Lung microvascular endothelial cell (primary cell): ENCODE measurements at regions not wholly inside any gene's neighbourhood (a gene's known extent, or its start where the extent isn't known, plus 50 kb on each side); places are given as distances from the start of the nearest gene placed in this dataset.

Experiments
- DNase-seq, 2 donors: peaks; one replicate each; pipeline versions ENCODE4 v3.0.0 to v3.0.0-alpha.2; 2010; ENCODE audit warnings: low read depth in 2 of 2

- DNase-seq, result no peak
These were observed 338.9 kb upstream of the GBE1 start for GRCh38 chr3:82100378-82100777.

GRCh38 chr3:82093641-82094040 is 332.2 kb upstream of the GBE1 start:
- no peak for DNase-seq

GRCh38 chr3:82088749-82089148 is 327.3 kb upstream of the GBE1 start:
- DNase-seq, result no peak

GRCh38 chr3:82087958-82088357 is 326.5 kb upstream of the GBE1 start:
- peak; percentile 44 to 91 for DNase-seq

GRCh38 chr3:82085851-82086475 is 324.5 kb upstream of the GBE1 start:
- DNase-seq, result peak; percentile 74

- DNase-seq, result peak; percentile 45 to 68
These were observed 323.9 kb upstream of the GBE1 start for GRCh38 chr3:82085356-82085755.

GRCh38 chr3:82084824-82085223 is 323.4 kb upstream of the GBE1 start:
- peak in 1 of 2 donors; percentile 45 for DNase-seq

- DNase-seq, result no peak
These were observed 321.4 kb upstream of the GBE1 start for GRCh38 chr3:82082796-82083195.

GRCh38 chr3:82081351-82081750 is 319.9 kb upstream of the GBE1 start:
- no peak for DNase-seq

- DNase-seq, result peak; percentile 33 to 78
These were observed 319.3 kb upstream of the GBE1 start for GRCh38 chr3:82080792-82081191.

GRCh38 chr3:82080261-82080660 is 318.8 kb upstream of the GBE1 start:
- DNase-seq, result peak; percentile 23 to 86

- DNase-seq, result peak in 1 of 2 donors; percentile 80
These were observed 318.0 kb upstream of the GBE1 start for GRCh38 chr3:82079335-82079890.

GRCh38 chr3:82078246-82078645 is 316.8 kb upstream of the GBE1 start:
- DNase-seq, result no peak

GRCh38 chr3:82067420-82067819 is 306.0 kb upstream of the GBE1 start:
- DNase-seq, result no peak

- no peak for DNase-seq
These were observed 297.4 kb upstream of the GBE1 start for GRCh38 chr3:82058809-82059208.

- no peak for DNase-seq
These were observed 294.3 kb upstream of the GBE1 start for GRCh38 chr3:82055792-82056191.

- no peak for DNase-seq
These were observed 293.4 kb upstream of the GBE1 start for GRCh38 chr3:82054849-82055248.

- DNase-seq, result no peak
These were observed 291.8 kb upstream of the GBE1 start for GRCh38 chr3:82053236-82053635.

- DNase-seq, result no peak
These were observed 288.9 kb upstream of the GBE1 start for GRCh38 chr3:82050382-82050781.

- DNase-seq, result no peak
These were observed 287.3 kb upstream of the GBE1 start for GRCh38 chr3:82048711-82049110.

GRCh38 chr3:82044930-82045705 is 283.7 kb upstream of the GBE1 start:
- DNase-seq, result peak in 1 of 2 donors; percentile 37

GRCh38 chr3:82038556-82038955 is 277.1 kb upstream of the GBE1 start:
- peak in 1 of 2 donors; percentile 20 for DNase-seq

GRCh38 chr3:82033186-82033585 is 271.7 kb upstream of the GBE1 start:
- no peak for DNase-seq
